Osteocyte (in vitro differentiated cells): ENCODE measurements at regions not wholly inside any gene's neighbourhood (a gene's known extent, or its start where the extent isn't known, plus 50 kb on each side); places are given as distances from the start of the nearest gene placed in this dataset.

ENCODE experiments used
- DNase-seq: peaks from one replicate; pipeline ENCODE4 v3.0.0; 2021; ENCODE audit warnings: mixed read lengths; ENCODE audit not compliant: unreplicated experiment; ENCODE audit errors: extremely low spot score
- H3K27ac Mint-ChIP-seq: one replicate; pipeline ENCODE4 v1.8.0; 2021; ENCODE audit warnings: mild to moderate bottlenecking, mixed read lengths; ENCODE audit not compliant: unreplicated experiment
- H3K27me3 Mint-ChIP-seq: one replicate; pipeline ENCODE4 v1.8.0; 2021; ENCODE audit warnings: mixed read lengths; ENCODE audit not compliant: unreplicated experiment
- H3K36me3 Mint-ChIP-seq: one replicate; pipeline ENCODE4 v1.8.0; 2021; ENCODE audit warnings: mixed read lengths; ENCODE audit not compliant: unreplicated experiment
- H3K4me1 Mint-ChIP-seq: one replicate; pipeline ENCODE4 v1.8.0; 2021; ENCODE audit warnings: mixed read lengths; ENCODE audit not compliant: unreplicated experiment
- H3K4me3 Mint-ChIP-seq: one replicate; pipeline ENCODE4 v1.8.0; 2021; ENCODE audit warnings: mild to moderate bottlenecking, moderate library complexity, mixed read lengths; ENCODE audit not compliant: unreplicated experiment
- H3K9me3 Mint-ChIP-seq: one replicate; pipeline ENCODE4 v1.8.0; 2021; ENCODE audit warnings: mixed read lengths; ENCODE audit not compliant: unreplicated experiment
- CTCF ChIP-seq: fragments of 200-600 bp; sonication (generic); IDR thresholded peaks from 2 replicates; pipeline ENCODE4 v1.5.0; 2021; ENCODE audit warnings: antibody characterized with exemption, mild to moderate bottlenecking, moderate library complexity

GRCh38 chr3:117063930-117064329, 354.4 kb downstream of the TUSC7 start:
- Mint-ChIP-seq H3K4me1 (peaks cover 2% of the 10 kb centered on the region), H3K9me3 (no peaks in the 10 kb centered on the region), H3K36me3 (no peaks in the 10 kb centered on the region), H3K27ac (no peak overlapping the region), H3K4me3 (no peak overlapping the region), H3K27me3 (no peaks in the 10 kb centered on the region)
- no peak for TF ChIP-seq CTCF
- DNase-seq: no peak

- no peak for TF ChIP-seq CTCF
- H3K27me3 Mint-ChIP-seq: no peaks in the 10 kb centered on the region
- H3K9me3 Mint-ChIP-seq: no peaks in the 10 kb centered on the region
- H3K36me3 Mint-ChIP-seq: no peaks in the 10 kb centered on the region
- H3K4me3 Mint-ChIP-seq: no peak overlapping the region
- no peak for DNase-seq
- no peaks in the 10 kb centered on the region for H3K4me1 Mint-ChIP-seq
- H3K27ac Mint-ChIP-seq: no peak overlapping the region
Observed at GRCh38 chr3:117068301-117068700, 358.7 kb downstream of the TUSC7 start.

- TF ChIP-seq CTCF: no peak
- no peaks in the 10 kb centered on the region for H3K36me3 Mint-ChIP-seq
Observed at GRCh38 chr3:117074826-117075225, 365.2 kb downstream of the TUSC7 start.

GRCh38 chr3:117079997-117080396, 370.4 kb downstream of the TUSC7 start:
- no peaks in the 10 kb centered on the region for H3K9me3 Mint-ChIP-seq
- H3K36me3 Mint-ChIP-seq: no peaks in the 10 kb centered on the region
- H3K27ac Mint-ChIP-seq: no peak overlapping the region
- no peak for TF ChIP-seq CTCF
- no peak for DNase-seq
- peaks cover under 1% of the 10 kb centered on the region for H3K4me1 Mint-ChIP-seq
- no peaks in the 10 kb centered on the region for H3K27me3 Mint-ChIP-seq
- no peak overlapping the region for H3K4me3 Mint-ChIP-seq

More at GRCh38 chr3:117074826-117075225, 365.2 kb downstream of the TUSC7 start:
- Mint-ChIP-seq H3K4me3 (no peak overlapping the region), H3K9me3 (no peaks in the 10 kb centered on the region), H3K27me3 (no peaks in the 10 kb centered on the region), H3K27ac (no peak overlapping the region), H3K4me1 (no peaks in the 10 kb centered on the region)
- no peak for DNase-seq

GRCh38 chr3:117080872-117081271, 371.3 kb downstream of the TUSC7 start:
- H3K4me3 Mint-ChIP-seq: no peak overlapping the region
- peaks cover 7% of the 10 kb centered on the region for H3K4me1 Mint-ChIP-seq
- TF ChIP-seq CTCF: no peak
- H3K9me3 Mint-ChIP-seq: no peaks in the 10 kb centered on the region
- H3K36me3 Mint-ChIP-seq: no peaks in the 10 kb centered on the region
- H3K27ac Mint-ChIP-seq: no peak overlapping the region
- DNase-seq: no peak
- no peaks in the 10 kb centered on the region for H3K27me3 Mint-ChIP-seq
